Nephron (organoid): ENCODE measurements at regions not wholly inside any gene's neighbourhood (a gene's known extent, or its start where the extent isn't known, plus 50 kb on each side); places are given as distances from the start of the nearest gene placed in this dataset.

Experiments used
- H3K27ac Mint-ChIP-seq, 3 experiments: 2 replicates each; pipeline ENCODE4 v1.8.0; 2020; ENCODE audit warnings: mixed read lengths in 3 of 3, mild to moderate bottlenecking in 2 of 3, moderate library complexity in 1 of 3
- H3K27me3 Mint-ChIP-seq: 2 replicates; pipeline ENCODE4 v1.8.0; 2021; ENCODE audit warnings: low read depth, mild to moderate bottlenecking, moderate library complexity, mixed read lengths
- H3K36me3 Mint-ChIP-seq: 2 replicates; pipeline ENCODE4 v1.8.0; 2020; ENCODE audit warnings: low read depth, mixed read lengths
- H3K4me1 Mint-ChIP-seq: 2 replicates; pipeline ENCODE4 v1.8.0; 2020; ENCODE audit warnings: mixed read lengths
- H3K4me3 Mint-ChIP-seq, 3 experiments: 2 replicates each; pipeline ENCODE4 v1.8.0; 2020; ENCODE audit warnings: mild to moderate bottlenecking in 3 of 3, mixed read lengths in 3 of 3, moderate library complexity in 2 of 3
- H3K9me3 Mint-ChIP-seq: 2 replicates; pipeline ENCODE4 v1.8.0; 2020; ENCODE audit warnings: mixed read lengths
- CTCF ChIP-seq, 3 experiments: fragments of 200-600 bp; sonication (generic); IDR thresholded peaks; one replicate each; pipeline ENCODE4 v1.5.0; 2021; ENCODE audit warnings: antibody characterized with exemption in 3 of 3; ENCODE audit not compliant: unreplicated experiment in 3 of 3

- Mint-ChIP-seq H3K9me3 (no peaks in the 10 kb centered on the region), H3K4me3 (no peak overlapping the region), H3K36me3 (no peaks in the 10 kb centered on the region), H3K27ac (no peak overlapping the region), H3K27me3 (no peaks in the 10 kb centered on the region), H3K4me1 (no peaks in the 10 kb centered on the region)
- no peak for TF ChIP-seq CTCF (IDR thresholded peaks at IDR 0.05; ENCODE audit: unreplicated experiment in 3 of 3)
Observed at GRCh38 chr1:103424650-103425049, 100.8 kb upstream of the RNPC3 start.

GRCh38 chr1:103416681-103417286 lies 108.7 kb upstream of the RNPC3 start:
- no peak overlapping the region for H3K27ac Mint-ChIP-seq
- no peaks in the 10 kb centered on the region for H3K27me3 Mint-ChIP-seq
- no peak overlapping the region for H3K4me3 Mint-ChIP-seq
- H3K36me3 Mint-ChIP-seq: no peaks in the 10 kb centered on the region
- TF ChIP-seq CTCF (IDR thresholded peaks at IDR 0.05; ENCODE audit: unreplicated experiment in 3 of 3): no peak
- no peaks in the 10 kb centered on the region for H3K9me3 Mint-ChIP-seq
- H3K4me1 Mint-ChIP-seq: no peaks in the 10 kb centered on the region

GRCh38 chr1:103387898-103388297 lies 137.6 kb upstream of the RNPC3 start:
- H3K4me3 Mint-ChIP-seq: no peak overlapping the region
- no peaks in the 10 kb centered on the region for H3K4me1 Mint-ChIP-seq
- TF ChIP-seq CTCF (IDR thresholded peaks at IDR 0.05; ENCODE audit: unreplicated experiment in 3 of 3): no peak
- H3K9me3 Mint-ChIP-seq: peaks cover 8% of the 10 kb centered on the region
- no peaks in the 10 kb centered on the region for H3K27me3 Mint-ChIP-seq
- no peaks in the 10 kb centered on the region for H3K36me3 Mint-ChIP-seq
- no peak overlapping the region for H3K27ac Mint-ChIP-seq

GRCh38 chr1:103373991-103374390 lies 151.5 kb upstream of the RNPC3 start:
- Mint-ChIP-seq H3K4me3 (no peak overlapping the region), H3K27me3 (no peaks in the 10 kb centered on the region), H3K9me3 (no peaks in the 10 kb centered on the region), H3K27ac (no peak overlapping the region), H3K4me1 (no peaks in the 10 kb centered on the region), H3K36me3 (no peaks in the 10 kb centered on the region)
- no peak for TF ChIP-seq CTCF (IDR thresholded peaks at IDR 0.05; ENCODE audit: unreplicated experiment in 3 of 3)

- TF ChIP-seq CTCF (IDR thresholded peaks at IDR 0.05; ENCODE audit: unreplicated experiment in 3 of 3): no peak
- Mint-ChIP-seq H3K4me1 (no peaks in the 10 kb centered on the region), H3K36me3 (no peaks in the 10 kb centered on the region), H3K27ac (no peak overlapping the region), H3K27me3 (no peaks in the 10 kb centered on the region), H3K4me3 (no peak overlapping the region), H3K9me3 (no peaks in the 10 kb centered on the region)
Observed at GRCh38 chr1:103372866-103373265, 152.6 kb upstream of the RNPC3 start.

GRCh38 chr1:103371234-103371633 lies 154.3 kb upstream of the RNPC3 start:
- no peak overlapping the region for H3K27ac Mint-ChIP-seq
- H3K9me3 Mint-ChIP-seq: no peaks in the 10 kb centered on the region
- H3K27me3 Mint-ChIP-seq: no peaks in the 10 kb centered on the region
- no peaks in the 10 kb centered on the region for H3K4me1 Mint-ChIP-seq
- H3K4me3 Mint-ChIP-seq: no peak overlapping the region
- H3K36me3 Mint-ChIP-seq: no peaks in the 10 kb centered on the region
- no peak for TF ChIP-seq CTCF (IDR thresholded peaks at IDR 0.05; ENCODE audit: unreplicated experiment in 3 of 3)
